GM23338 (cell line): ENCODE measurements at regions not wholly inside any gene's neighbourhood (a gene's known extent, or its start where the extent isn't known, plus 50 kb on each side); places are given as distances from the start of the nearest gene placed in this dataset.

Source experiments
- CTCF ChIP-seq, 2 experiments: fragments of 200-600 bp in 1 of 2; sonication (generic) in 1 of 2; conservative IDR thresholded peaks; 2 replicates each; pipeline versions ENCODE4 v1.5.1 to v1.6.1; 2016 to 2017; ENCODE audit warnings: antibody characterized with exemption in 2 of 2, low read depth in 2 of 2, mild to moderate bottlenecking in 2 of 2, moderate library complexity in 1 of 2
- EZH2 ChIP-seq: fragments of 200-600 bp; sonication (generic); IDR thresholded peaks from one replicate; pipeline ENCODE4 v1.8.0; 2017; ENCODE audit warnings: antibody characterized with exemption, mild to moderate bottlenecking, low read depth; ENCODE audit not compliant: unreplicated experiment
- JUNB ChIP-seq: IDR thresholded peaks from one replicate; pipeline ENCODE4 v1.6.1; 2016; ENCODE audit warnings: antibody characterized with exemption; ENCODE audit not compliant: unreplicated experiment
- ZNF331 ChIP-seq: fragments of 250-450 bp; sonication (Bioruptor Pico); IDR thresholded peaks from 2 replicates; pipeline ENCODE4 v1.5.0; 2020; ENCODE audit warnings: low read depth, mild to moderate bottlenecking, moderate library complexity

GRCh38 chr2:199057936-199058335 lies 399.8 kb downstream of the SATB2 start:
- TF ChIP-seq CTCF (conservative IDR thresholded peaks at IDR 0.05; ENCODE audit: low read depth in 2 of 2): no peak
- TF ChIP-seq EZH2: no peak
- TF ChIP-seq ZNF331 (CRISPR knock-in tag): no peak
- no peak for TF ChIP-seq JUNB
